ENCODE measurements at regions not wholly inside any gene's neighbourhood (a gene's known extent, or its start where the extent isn't known, plus 50 kb on each side); places are given as distances from the start of the nearest gene placed in this dataset.

DNA sequence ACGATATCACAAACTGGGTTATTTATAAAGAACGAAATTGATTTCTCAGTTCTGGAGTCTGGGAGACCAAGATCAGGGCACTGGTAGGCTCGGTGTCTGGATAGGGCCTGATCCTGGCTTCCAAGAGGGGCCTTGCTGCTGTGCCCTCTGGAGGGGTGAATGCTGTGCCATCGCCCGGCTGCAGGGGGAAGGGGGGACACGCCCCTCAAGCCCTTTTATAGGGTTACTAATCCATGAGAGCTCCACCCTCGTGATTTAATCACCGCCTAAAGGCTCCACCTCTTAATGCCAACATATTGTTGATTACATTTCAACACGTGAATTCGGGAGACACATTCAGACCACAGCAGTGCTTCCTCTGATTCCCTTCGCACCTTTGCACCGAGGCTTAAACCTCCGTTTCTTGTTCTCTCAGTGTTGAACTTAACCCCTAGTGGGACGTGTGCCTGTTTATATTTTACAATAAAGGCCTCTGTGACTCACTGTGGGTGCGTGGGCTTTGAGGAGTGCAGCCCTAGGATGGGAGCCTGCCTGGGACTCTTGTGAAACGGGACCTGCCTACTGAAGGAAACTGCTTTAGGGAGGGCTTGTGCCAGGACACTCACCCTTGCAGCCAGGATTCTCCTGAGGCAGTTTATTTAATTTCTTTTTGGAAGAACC is 52.4 kb upstream of the SPATA13 start:
- no peaks in the 10 kb centered on the region for H3K4me1 ChIP-seq (ENCODE audit: insufficient read depth, low read length)
- no peak overlapping the region for H3K4ac ChIP-seq (ENCODE audit: low read depth, low read length)
- no peaks in the 10 kb centered on the region for H3K79me2 ChIP-seq (ENCODE audit: insufficient read depth, low read length)
- no peak overlapping the region for H4K91ac ChIP-seq (ENCODE audit: insufficient read length, low read depth, low read length)
- no peak for DNase-seq
- no peaks in the 10 kb centered on the region for H3K9me3 ChIP-seq (ENCODE audit: control insufficient read depth, low read depth, low read length)
- no peak overlapping the region for H2BK12ac ChIP-seq (ENCODE audit: insufficient read length, low read depth, low read length)
- no peak overlapping the region for H4K8ac ChIP-seq (replicated peaks; ENCODE audit: insufficient read length, low read depth, low read length)
- Mint-ChIP-seq H3K9me3 (no peaks in the 10 kb centered on the region), H3K4me3 (no peak overlapping the region), H3K27ac (peak overlapping the region in 1 of 3 experiments; percentile 36; a peak in 1 of 7 replicates), H3K4me1 (peaks cover 0 to 10% of the 10 kb centered on the region in 2 experiments; a peak in 2 of 4 replicates), H3K27me3 (ENCODE audit: low read depth) (no peaks in the 10 kb centered on the region; the same call in 1 of the 2 replicates), H3K36me3 (ENCODE audit: insufficient read depth in 1 of 3, low read depth in 3 of 3) (no peaks in the 10 kb centered on the region)
- H3K27ac ChIP-seq (ENCODE audit: insufficient read length, low read depth, low read length): no peak overlapping the region
- no peak overlapping the region for H3K18ac ChIP-seq (ENCODE audit: insufficient read length, low read depth, low read length)
- no peak overlapping the region for H4K5ac ChIP-seq (ENCODE audit: insufficient read length, low read depth, low read length)
- H3K4me2 ChIP-seq (ENCODE audit: insufficient read depth, insufficient read length, low read length): no peak overlapping the region
- H3K79me1 ChIP-seq (ENCODE audit: insufficient read depth, low read depth, low read length, poor library complexity, severe bottlenecking): no peaks in the 10 kb centered on the region
- no peak overlapping the region for H2BK120ac ChIP-seq (ENCODE audit: low read depth, low read length, poor library complexity, severe bottlenecking)
- no peaks in the 10 kb centered on the region for H4K20me1 ChIP-seq (ENCODE audit: control insufficient read depth, insufficient read depth, insufficient read length)
- no CpG with 5 or more reads among the region's 16 CpGs for WGBS (ENCODE audit: extremely low coverage, insufficient read length, low lambda C conversion rate)
- no peak overlapping the region for H3K23ac ChIP-seq (ENCODE audit: insufficient read length, low read depth, low read length)
- no peak overlapping the region for H2AFZ ChIP-seq (ENCODE audit: low read length)
- no peaks in the 10 kb centered on the region for H3K27me3 ChIP-seq (ENCODE audit: insufficient read depth, low read length)
- H3T11ph ChIP-seq (ENCODE audit: low read length): no peak overlapping the region
- TF ChIP-seq, protein P1, sequence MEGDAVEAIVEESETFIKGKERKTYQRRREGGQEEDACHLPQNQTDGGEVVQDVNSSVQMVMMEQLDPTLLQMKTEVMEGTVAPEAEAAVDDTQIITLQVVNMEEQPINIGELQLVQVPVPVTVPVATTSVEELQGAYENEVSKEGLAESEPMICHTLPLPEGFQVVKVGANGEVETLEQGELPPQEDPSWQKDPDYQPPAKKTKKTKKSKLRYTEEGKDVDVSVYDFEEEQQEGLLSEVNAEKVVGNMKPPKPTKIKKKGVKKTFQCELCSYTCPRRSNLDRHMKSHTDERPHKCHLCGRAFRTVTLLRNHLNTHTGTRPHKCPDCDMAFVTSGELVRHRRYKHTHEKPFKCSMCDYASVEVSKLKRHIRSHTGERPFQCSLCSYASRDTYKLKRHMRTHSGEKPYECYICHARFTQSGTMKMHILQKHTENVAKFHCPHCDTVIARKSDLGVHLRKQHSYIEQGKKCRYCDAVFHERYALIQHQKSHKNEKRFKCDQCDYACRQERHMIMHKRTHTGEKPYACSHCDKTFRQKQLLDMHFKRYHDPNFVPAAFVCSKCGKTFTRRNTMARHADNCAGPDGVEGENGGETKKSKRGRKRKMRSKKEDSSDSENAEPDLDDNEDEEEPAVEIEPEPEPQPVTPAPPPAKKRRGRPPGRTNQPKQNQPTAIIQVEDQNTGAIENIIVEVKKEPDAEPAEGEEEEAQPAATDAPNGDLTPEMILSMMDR (conservative IDR thresholded peaks at IDR 0.05): no peak
- H3K14ac ChIP-seq (ENCODE audit: insufficient read depth, low read length): no peak overlapping the region
- H3K9ac ChIP-seq (ENCODE audit: extremely low read depth, insufficient read length, low read length): no peak overlapping the region
- no peak overlapping the region for H2BK15ac ChIP-seq (ENCODE audit: low read depth, low read length)
- no peak overlapping the region for H2AK5ac ChIP-seq (ENCODE audit: insufficient read length, low read length)
- H2BK5ac ChIP-seq (ENCODE audit: insufficient read length, low read length): no peak overlapping the region
- no peak overlapping the region for H2BK20ac ChIP-seq (ENCODE audit: low read depth, low read length, poor library complexity, severe bottlenecking)
- H3K56ac ChIP-seq (ENCODE audit: insufficient read length, low read depth, low read length): no peak overlapping the region
- no peaks in the 10 kb centered on the region for H3K23me2 ChIP-seq (ENCODE audit: insufficient read length, low read depth, low read length, poor library complexity, severe bottlenecking)
